ENCODE measurements at regions not wholly inside any gene's neighbourhood (a gene's known extent, or its start where the extent isn't known, plus 50 kb on each side); places are given as distances from the start of the nearest gene placed in this dataset.
A peak's percentile ranks its signal among the peaks of the same experiment; 100 is the strongest.
"Not testable (repeated sequence)": the region's sequence is repeated elsewhere in the genome, so short reads cannot be mapped to it uniquely, and the experiment has no call there.

- DNase-seq: peak; percentile 67
These were observed 55.1 kb downstream of the CYCS start for GRCh38 chr7:25069900-25070443.

DNA sequence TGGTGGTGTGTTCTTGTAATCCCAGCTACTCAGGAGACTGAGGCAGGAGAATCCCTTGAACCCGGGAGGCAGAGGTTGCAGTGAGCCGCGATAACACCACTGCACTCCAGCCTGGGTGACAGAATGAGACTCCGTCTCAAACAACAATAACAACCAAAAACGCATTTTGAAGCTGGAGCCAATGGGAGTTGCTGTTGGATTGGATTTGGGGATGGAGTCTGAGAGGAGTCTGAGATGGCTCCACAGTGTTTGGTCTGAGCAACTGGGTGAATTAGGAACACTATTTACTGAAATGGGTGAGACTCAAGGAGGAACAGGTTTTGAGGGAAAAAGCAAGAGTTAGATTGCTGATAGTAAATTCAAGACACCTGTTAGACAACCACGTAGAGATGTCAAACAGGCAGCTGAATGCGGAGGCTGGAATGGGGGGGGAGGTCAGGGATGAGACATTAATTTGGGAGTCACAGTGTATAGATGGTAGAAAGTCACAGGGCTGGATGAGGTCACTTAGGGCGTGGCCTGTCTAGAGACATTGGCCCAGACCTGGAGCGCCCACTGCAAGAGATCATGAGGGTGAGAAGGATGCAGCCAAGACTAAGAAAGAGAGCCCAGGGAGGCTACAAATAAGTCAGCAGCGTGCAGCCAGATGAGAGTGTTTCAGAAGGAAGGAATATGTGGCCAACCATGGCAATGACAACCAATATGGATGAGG lies 56.4 kb downstream of the CYCS start:
- DNase-seq: no peak

DNA sequence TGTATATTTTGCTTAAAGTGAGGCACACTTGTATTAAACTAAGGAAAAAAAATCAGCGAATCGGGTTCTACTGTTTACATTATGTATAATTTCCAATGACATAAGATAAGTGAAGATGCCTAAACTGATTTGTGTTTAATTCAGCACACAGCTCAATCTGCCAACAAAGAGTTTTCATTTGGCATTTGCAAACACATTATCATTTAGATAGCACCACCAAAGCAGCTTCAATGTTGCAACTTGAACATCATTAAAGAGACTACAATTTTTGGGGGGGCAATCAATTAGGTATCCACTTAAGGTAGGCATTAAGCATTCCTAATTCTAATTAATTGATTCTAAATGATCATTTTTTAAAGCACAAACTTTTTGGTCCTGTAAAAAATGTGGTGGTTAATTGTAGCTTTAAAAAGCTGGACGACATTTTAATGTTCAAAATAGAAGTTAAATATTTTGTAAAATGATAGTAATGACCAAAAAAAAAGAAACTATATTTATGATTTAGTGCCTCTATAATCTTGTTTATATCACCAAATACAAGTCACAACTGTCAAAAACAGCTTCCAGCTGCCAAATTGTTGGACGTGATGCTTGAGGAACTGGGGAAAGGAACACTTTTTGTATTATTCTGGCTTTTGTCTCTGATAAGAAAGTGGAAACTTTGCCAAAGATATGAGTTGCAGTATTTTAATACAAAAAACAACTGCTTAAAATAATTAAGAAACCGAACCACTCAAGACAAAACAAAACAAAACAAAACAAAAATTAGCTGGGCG lies 57.1 kb downstream of the CYCS start:
- DNase-seq: no peak

GRCh38 chr7:25066253-25066652 lies 58.8 kb downstream of the CYCS start:
- no peak for DNase-seq

- no peak for DNase-seq
These were observed 62.7 kb downstream of the CYCS start for GRCh38 chr7:25062380-25062779.

GRCh38 chr7:25060487-25061055 lies 64.5 kb downstream of the CYCS start:
- DNase-seq: no peak

- no peak for DNase-seq
These were observed 65.5 kb downstream of the CYCS start for GRCh38 chr7:25059576-25059975.

GRCh38 chr7:25056368-25056767 lies 68.7 kb downstream of the CYCS start:
- DNase-seq: no peak

DNA sequence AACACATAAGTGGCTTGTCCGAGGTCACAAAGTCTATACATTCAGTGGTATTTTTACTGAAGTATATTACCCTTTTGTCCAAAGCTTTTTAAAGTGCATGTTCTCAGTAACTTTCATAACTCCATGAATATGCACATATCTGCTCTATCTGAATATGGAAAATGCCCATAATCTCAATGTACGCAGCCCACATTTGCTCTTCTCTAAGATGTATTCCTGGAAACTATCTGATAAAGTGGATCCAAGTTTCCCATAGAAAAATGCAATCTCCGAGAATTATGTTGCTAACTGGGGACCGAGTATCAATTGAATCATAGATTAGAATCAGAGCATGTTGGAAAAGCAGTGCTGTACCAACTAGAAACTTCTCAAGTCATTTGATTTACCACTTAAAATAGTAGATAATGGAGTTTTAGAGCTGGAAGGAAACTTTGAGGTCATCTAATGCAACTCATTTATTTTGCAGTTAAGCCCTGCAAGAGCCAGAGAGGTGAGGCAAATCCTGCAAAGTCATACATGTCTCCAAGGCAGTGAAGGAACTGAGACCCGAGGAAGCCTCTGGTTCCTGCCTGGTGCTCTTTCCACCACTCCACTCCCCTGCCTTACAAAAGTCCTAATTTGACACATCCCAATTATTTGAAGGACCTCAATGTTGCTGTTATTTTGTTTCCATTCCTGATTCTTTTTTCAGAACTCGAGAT lies 69.4 kb downstream of the CYCS start:
- no peak for DNase-seq

DNA sequence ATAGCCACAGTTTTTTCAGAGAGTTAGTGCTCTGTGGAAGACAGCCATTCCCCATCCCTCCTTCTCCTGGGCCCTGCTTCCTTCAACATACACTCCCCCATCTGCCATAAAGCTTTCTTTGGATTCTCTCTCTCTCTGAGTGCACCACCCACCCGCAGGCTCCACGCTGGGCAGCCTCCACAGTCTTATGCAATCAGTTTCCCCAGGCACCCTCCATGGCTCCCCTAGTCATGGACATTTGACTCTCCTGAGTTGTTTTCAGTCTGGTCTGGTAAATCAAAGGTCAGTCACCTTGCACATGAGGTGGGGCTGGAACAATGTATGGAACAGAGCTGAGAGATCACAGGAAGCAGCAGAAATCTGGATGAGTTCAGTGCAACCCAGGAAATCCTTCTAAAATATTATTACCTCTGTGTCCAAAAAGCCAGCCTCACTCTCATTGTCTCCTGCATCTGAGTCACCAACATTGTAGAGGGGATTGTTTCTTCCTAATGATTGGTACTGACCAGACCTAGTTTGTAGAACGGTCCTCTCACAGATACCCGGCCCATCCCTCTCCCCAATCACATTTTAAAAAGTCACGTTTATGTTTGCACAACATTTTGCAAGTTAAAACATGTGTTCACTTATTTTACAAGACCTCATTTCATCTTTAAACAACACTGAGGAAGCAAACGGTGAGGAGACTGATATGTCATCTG lies 70.1 kb downstream of the CYCS start:
- DNase-seq: no peak

- DNase-seq: no peak
These were observed 70.2 kb upstream of the OSBPL3 start for GRCh38 chr7:25050223-25050622.

DNA sequence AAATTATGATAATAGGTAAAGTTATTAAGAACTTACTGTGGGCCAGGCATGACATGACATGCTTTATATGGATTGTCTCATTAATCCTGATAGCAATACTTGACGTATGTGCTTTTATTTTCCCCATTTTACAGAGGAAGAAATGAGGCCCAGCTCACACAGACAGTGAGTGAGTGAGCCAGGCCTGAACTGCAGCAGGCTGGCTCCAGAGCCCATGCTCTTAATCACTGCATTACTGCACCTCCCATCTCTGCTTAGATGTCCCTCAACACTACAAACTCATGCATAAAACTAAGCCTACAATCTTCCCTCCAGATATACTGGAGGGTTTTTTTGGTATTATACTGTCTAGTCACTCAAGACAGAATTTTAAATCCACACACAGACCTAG lies 68.5 kb upstream of the OSBPL3 start:
- DNase-seq: no peak

DNA sequence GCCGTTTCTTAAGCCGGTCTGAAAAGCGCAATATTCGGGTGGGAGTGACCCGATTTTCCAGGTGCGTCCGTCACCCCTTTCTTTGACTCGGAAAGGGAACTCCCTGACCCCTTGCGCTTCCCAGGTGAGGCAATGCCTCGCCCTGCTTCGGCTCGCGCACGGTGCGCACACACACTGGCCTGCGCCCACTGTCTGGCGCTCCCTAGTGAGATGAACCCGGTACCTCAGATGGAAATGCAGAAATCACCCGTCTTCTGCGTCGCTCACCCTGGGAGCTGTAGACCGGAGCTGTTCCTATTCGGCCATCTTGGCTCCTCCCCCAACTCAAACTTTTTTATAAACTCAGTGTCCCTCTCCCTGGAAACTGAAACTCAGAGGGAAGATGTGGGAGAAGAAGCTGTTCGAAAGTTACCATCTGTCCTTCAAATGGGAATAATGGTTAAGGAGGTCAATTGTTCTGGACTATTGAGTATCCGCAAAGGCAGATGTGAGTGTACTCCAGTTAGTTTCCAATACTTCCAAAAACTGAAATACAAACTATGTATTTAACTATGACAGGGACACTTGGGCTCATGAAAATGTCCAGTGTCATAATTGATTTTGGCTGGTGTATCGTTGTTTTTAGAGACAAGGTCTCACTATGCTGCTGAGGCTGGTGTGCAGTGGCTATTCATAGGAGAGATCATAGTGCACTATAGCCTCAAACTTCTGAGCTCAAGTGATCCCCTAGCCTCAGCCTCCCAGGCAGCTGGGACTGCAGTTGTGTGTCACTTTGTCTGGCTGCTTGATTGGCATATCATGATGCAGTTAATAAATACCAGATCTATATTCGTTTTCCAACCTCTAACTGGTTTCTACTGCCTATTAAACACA lies 67.8 kb upstream of the OSBPL3 start:
- DNase-seq: not testable (repeated sequence)

- DNase-seq: no peak
These were observed 57.3 kb upstream of the OSBPL3 start for GRCh38 chr7:25037325-25037724.

DNA sequence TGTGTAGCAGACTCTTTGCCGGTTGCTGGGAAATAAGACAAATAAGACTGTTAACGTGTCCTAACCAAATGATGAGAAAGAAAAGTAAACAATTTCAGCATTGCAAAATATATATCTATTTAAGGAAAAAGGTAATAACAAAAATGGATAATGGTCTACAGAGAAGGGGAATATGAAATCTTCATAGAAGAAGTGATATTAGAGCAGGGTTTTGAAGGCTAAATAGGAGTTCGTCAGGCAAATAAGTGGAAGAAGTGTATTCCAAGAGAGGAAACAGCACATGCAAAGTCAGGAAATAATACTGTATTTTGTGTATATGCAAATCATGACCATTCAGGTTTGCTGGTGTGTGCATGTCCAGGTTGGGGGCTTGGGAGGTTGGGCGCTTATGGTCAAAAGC lies 55.3 kb upstream of the OSBPL3 start:
- DNase-seq: no peak

DNA sequence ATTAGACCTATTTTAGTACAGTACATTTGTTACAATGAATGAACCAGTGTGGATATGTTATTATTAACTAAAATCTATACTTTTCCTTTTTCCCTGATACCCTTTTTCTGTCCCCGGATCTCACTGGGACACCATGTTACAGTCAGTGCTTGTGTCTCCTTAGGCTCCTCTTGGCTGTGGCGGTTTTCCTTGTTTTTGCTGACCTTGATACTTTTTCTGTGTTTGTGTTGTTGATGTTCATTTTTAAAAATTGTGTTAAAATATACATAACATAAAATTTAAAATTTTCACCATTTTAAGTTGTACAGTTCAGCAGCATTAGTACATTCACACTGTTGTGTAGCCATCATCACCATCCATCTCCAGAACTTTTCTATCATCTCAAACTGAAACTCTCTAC lies 54.2 kb upstream of the OSBPL3 start:
- DNase-seq: no peak

DNA sequence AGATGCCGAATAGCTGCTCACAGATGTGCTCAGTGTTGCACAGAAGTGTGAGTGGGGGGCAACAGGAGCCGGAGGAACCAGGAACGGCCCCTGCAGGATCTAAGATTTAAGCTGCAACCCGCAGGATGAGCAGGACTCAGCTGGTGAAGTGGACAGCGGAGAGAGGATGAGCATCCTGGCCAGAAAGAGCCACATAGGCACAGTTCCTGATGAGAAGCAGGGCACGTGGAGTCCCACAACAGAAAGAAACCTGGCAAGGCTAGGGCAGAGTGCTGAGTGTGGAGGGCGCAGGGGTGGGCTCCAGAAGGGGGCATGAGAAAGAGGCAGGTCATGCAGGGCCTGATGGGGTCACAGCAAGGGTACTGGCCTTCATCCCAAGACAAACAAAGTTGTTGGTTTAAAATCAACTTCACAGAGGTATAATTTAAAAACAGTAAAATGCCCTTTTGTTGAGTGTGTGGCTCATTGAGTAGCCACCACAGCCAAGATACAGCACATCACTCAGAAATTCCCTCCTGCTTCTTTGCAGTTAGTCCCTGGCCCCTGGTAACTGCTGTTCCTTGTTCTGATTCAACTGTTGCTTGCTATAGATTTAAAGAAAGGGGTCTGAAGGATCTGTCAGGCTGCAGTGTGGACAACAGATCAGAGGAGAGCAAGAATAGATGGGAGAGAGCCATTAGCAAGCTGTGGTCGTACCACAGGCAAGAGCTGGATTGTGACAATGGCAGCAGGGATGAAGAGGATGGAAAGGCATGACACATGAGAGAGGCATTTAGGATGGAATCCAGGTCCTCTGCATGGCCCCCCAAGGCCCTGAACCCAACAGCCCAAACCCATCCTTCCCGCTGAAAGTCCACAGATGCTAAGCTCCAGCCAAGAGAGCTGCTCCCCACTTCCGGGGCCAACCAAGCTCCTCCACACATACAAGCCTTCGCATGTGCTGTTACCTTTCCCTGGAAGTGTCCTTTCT lies 53.1 kb upstream of the OSBPL3 start:
- DNase-seq: no peak

- no peak for DNase-seq
These were observed 51.5 kb upstream of the OSBPL3 start for GRCh38 chr7:25031432-25031831.

- no peak for DNase-seq
These were observed 51.0 kb upstream of the OSBPL3 start for GRCh38 chr7:25031007-25031406.

All from right hindlimb (tissue), 1 donor.